HepG2 (cell line): ENCODE measurements at regions not wholly inside any gene's neighbourhood (a gene's known extent, or its start where the extent isn't known, plus 50 kb on each side); places are given as distances from the start of the nearest gene placed in this dataset.

Source experiments
- BORCS8-MEF2B ChIP-seq: sonication (generic); formaldehyde crosslinking; IDR thresholded peaks from 2 replicates; pipeline ENCODE4 v1.8.0; 2022; ENCODE audit warnings: mild to moderate bottlenecking, missing genetic modification reagents
- GZF1 ChIP-seq: sonication (generic); formaldehyde crosslinking; IDR thresholded peaks from 2 replicates; pipeline ENCODE4 v1.5.1; 2020; ENCODE audit warnings: mild to moderate bottlenecking, missing genetic modification reagents
- HOMEZ ChIP-seq: IDR thresholded peaks from 2 replicates; pipeline ENCODE4 v1.6.1; 2016; ENCODE audit warnings: low read depth
- SIN3A ChIP-seq: IDR thresholded peaks from 2 replicates; pipeline ENCODE4 v1.6.1; 2011; ENCODE audit warnings: low read depth, mild to moderate bottlenecking, control low read depth, low read length, borderline replicate concordance
- SMAD3 ChIP-seq: sonication (generic); formaldehyde crosslinking; IDR thresholded peaks from 2 replicates; pipeline ENCODE4 v1.4.0; 2020; ENCODE audit warnings: missing genetic modification reagents
- STAG1 ChIP-seq: sonication (generic); formaldehyde crosslinking; IDR thresholded peaks from 2 replicates; pipeline ENCODE4 v1.4.0; 2020; ENCODE audit warnings: missing genetic modification reagents
- SUZ12 ChIP-seq: fragments of 150-350 bp; IDR thresholded peaks from 2 replicates; pipeline ENCODE4 v1.6.1; 2014; ENCODE audit warnings: low read depth, low read length
- ZBTB33 ChIP-seq: sonication (generic); formaldehyde crosslinking; IDR thresholded peaks from 2 replicates; pipeline ENCODE4 v1.4.0; 2020; ENCODE audit warnings: missing genetic modification reagents
- ZNF232 ChIP-seq: sonication (generic); formaldehyde crosslinking; IDR thresholded peaks from 2 replicates; pipeline ENCODE4 v1.4.0; 2020; ENCODE audit warnings: missing genetic modification reagents, borderline replicate concordance
- ZNF550 ChIP-seq: sonication (generic); formaldehyde crosslinking; IDR thresholded peaks from 2 replicates; pipeline ENCODE4 v1.4.0; 2020; ENCODE audit warnings: mild to moderate bottlenecking, missing genetic modification reagents, borderline replicate concordance
- ZNF687 ChIP-seq: sonication (generic); formaldehyde crosslinking; IDR thresholded peaks from 2 replicates; pipeline ENCODE4 v1.5.1; 2020; ENCODE audit warnings: mild to moderate bottlenecking, missing genetic modification reagents, moderate library complexity
- ZNF724P ChIP-seq: sonication (generic); formaldehyde crosslinking; IDR thresholded peaks from 2 replicates; pipeline ENCODE4 v1.8.0; 2022; ENCODE audit warnings: missing genetic modification reagents, borderline replicate concordance
- ZXDC ChIP-seq: sonication (generic); formaldehyde crosslinking; IDR thresholded peaks from 2 replicates; pipeline ENCODE4 v1.5.0; 2020; ENCODE audit warnings: mild to moderate bottlenecking, missing genetic modification reagents
- TF ChIP-seq, protein P1 (sequence below): IDR thresholded peaks from 2 replicates; pipeline ENCODE4 v1.6.1; 2016; ENCODE audit warnings: missing biosample characterization, missing genetic modification reagents, low read depth
- TF ChIP-seq, protein P2 (sequence below): sonication (generic); formaldehyde crosslinking; IDR thresholded peaks from 2 replicates; pipeline ENCODE4 v1.4.0; 2020; ENCODE audit warnings: missing genetic modification reagents

- no peak for TF ChIP-seq ZBTB33 (CRISPR knock-in tag)
- TF ChIP-seq HOMEZ, result peak; percentile 46; the same call in 1 of the 2 replicates
- TF ChIP-seq ZNF724P (CRISPR knock-in tag), result no peak
- no peak for TF ChIP-seq ZNF232 (CRISPR knock-in tag)
- TF ChIP-seq, protein P1, sequence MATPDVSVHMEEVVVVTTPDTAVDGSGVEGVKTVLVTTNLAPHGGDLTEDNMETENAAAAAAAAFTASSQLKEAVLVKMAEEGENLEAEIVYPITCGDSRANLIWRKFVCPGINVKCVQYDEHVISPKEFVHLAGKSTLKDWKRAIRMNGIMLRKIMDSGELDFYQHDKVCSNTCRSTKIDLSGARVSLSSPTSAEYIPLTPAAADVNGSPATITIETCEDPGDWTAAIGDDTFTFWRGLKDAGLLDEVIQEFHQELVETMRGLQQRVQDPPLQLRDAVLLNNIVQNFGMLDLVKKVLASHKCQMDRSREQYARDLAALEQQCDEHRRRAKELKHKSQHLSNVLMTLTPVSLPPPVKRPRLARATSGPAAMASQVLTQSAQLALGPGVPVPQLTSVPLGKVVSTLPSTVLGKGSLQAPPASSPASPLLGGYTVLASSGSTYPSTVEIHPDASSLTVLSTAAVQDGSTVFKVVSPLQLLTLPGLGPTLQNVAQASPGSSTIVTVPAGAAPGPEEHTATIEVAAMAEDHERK (CRISPR knock-in tag), result no peak
- TF ChIP-seq, protein P2, sequence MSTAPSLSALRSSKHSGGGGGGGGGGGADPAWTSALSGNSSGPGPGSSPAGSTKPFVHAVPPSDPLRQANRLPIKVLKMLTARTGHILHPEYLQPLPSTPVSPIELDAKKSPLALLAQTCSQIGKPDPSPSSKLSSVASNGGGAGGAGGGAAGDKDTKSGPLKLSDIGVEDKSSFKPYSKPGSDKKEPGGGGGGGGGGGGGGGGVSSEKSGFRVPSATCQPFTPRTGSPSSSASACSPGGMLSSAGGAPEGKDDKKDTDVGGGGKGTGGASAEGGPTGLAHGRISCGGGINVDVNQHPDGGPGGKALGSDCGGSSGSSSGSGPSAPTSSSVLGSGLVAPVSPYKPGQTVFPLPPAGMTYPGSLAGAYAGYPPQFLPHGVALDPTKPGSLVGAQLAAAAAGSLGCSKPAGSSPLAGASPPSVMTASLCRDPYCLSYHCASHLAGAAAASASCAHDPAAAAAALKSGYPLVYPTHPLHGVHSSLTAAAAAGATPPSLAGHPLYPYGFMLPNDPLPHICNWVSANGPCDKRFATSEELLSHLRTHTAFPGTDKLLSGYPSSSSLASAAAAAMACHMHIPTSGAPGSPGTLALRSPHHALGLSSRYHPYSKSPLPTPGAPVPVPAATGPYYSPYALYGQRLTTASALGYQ (CRISPR knock-in tag), result no peak; the same call in 1 of the 2 replicates
- no peak for TF ChIP-seq STAG1 (CRISPR knock-in tag)
- TF ChIP-seq SIN3A, result no peak
- no peak for TF ChIP-seq GZF1 (CRISPR knock-in tag)
- TF ChIP-seq SMAD3 (CRISPR knock-in tag), result no peak
- TF ChIP-seq SUZ12, result no peak
- TF ChIP-seq ZNF687, result peak; percentile 79
- no peak for TF ChIP-seq BORCS8-MEF2B (CRISPR knock-in tag)
- no peak for TF ChIP-seq ZXDC (CRISPR knock-in tag)
- TF ChIP-seq ZNF550 (CRISPR knock-in tag), result no peak
Observed at GRCh38 chr7:45987521-45988290, 66.6 kb upstream of the IGFBP3 start (continued).
